Psoas muscle (tissue), 7 donors: ENCODE measurements at regions not wholly inside any gene's neighbourhood (a gene's known extent, or its start where the extent isn't known, plus 50 kb on each side); places are given as distances from the start of the nearest gene placed in this dataset.
A peak's percentile ranks its signal among the peaks of the same experiment; 100 is the strongest.

Experiments used
- ATAC-seq, 4 donors: fragments of 200-7000 bp; cut with Tn5 transposase; one replicate each; pipeline ENCODE4 v1.9.1; 2020; ENCODE audit warnings: moderate library complexity in 3 of 4, mild to moderate bottlenecking in 2 of 4
- DNase-seq, 2 donors: peaks; one replicate each; pipeline ENCODE4 v3.0.0-alpha.2; 2020
- H3K27ac ChIP-seq: fragments of 200-600 bp; one replicate; pipeline ENCODE4 v1.8.0; 2022
- H3K27me3 ChIP-seq, 3 donors: fragments of 200-600 bp in 1 of 3; one replicate each; pipeline versions ENCODE4 v1.6.1 to v1.8.0; 2013 to 2022; ENCODE audit warnings: low read length in 2 of 3, mild to moderate bottlenecking in 2 of 3, moderate library complexity in 1 of 3; ENCODE audit not compliant: insufficient read depth in 3 of 3
- H3K36me3 ChIP-seq, 2 donors: fragments of 200-600 bp in 1 of 2; one replicate each; pipeline versions ENCODE4 v1.6.1 to v1.8.0; 2013 to 2022; ENCODE audit warnings: low read depth in 1 of 2, mild to moderate bottlenecking in 1 of 2, moderate library complexity in 1 of 2; ENCODE audit not compliant: insufficient read depth in 1 of 2
- H3K4me1 ChIP-seq: fragments of 200-600 bp; one replicate; pipeline ENCODE4 v1.8.0; 2022
- H3K4me3 ChIP-seq: fragments of 200-600 bp; one replicate; pipeline ENCODE4 v1.8.0; 2022; ENCODE audit warnings: mild to moderate bottlenecking
- H3K9me3 ChIP-seq: fragments of 200-600 bp; one replicate; pipeline ENCODE4 v1.8.0; 2022
- WGBS, 3 donors: extraction: QIAGEN DNeasy Blood & Tissue Kit; methylation state at CpG; one replicate each; pipeline versions ENCODE4 v1.1.6 to v1.1.7; 2013; 5-methylcytosine and 5-hydroxymethylcytosine counted together
- intact Hi-C, 2 donors: fragments of 100-400 bp; cut with DNase I; formaldehyde crosslinking; loops; one replicate each; pipeline versions ENCODE4 v1.11.0 to v1.14.2; 2022
- TF ChIP-seq, protein P1 (sequence below): fragments of 200-600 bp; IDR thresholded peaks from one replicate; pipeline ENCODE4 v1.8.0; 2022; ENCODE audit warnings: antibody characterized with exemption
- donor health status: healthy with polysubstance abuse.
- donor health status: DM: no; HTN: no; CAD: no; lungs with moderate emphysema.
- donor health status: Bipolar disorder and iron deficiency.
- donor health status: healthy.
- donor health status: DM: yes; HTN: yes; CAD: no.
- donor health status: DM: no; HTN: no; CAD: no.
- donor health status: DM: yes; HTN: yes; CAD: no.

- TF ChIP-seq, protein P1, sequence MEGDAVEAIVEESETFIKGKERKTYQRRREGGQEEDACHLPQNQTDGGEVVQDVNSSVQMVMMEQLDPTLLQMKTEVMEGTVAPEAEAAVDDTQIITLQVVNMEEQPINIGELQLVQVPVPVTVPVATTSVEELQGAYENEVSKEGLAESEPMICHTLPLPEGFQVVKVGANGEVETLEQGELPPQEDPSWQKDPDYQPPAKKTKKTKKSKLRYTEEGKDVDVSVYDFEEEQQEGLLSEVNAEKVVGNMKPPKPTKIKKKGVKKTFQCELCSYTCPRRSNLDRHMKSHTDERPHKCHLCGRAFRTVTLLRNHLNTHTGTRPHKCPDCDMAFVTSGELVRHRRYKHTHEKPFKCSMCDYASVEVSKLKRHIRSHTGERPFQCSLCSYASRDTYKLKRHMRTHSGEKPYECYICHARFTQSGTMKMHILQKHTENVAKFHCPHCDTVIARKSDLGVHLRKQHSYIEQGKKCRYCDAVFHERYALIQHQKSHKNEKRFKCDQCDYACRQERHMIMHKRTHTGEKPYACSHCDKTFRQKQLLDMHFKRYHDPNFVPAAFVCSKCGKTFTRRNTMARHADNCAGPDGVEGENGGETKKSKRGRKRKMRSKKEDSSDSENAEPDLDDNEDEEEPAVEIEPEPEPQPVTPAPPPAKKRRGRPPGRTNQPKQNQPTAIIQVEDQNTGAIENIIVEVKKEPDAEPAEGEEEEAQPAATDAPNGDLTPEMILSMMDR = no peak
- no peak for DNase-seq
- ATAC-seq = peak; percentile 37 to 69 (median 60)
- H3K27ac ChIP-seq = peak overlapping the region; percentile 14
- no peaks in the 10 kb centered on the region for H3K27me3 ChIP-seq
- H3K4me1 ChIP-seq = peaks cover 11% of the 10 kb centered on the region
- H3K36me3 ChIP-seq = no peaks in the 10 kb centered on the region
- 18 to 23% (median 21%) methylated on average over 3 of the region's 3 CpGs for WGBS, 3 donors
- no peaks in the 10 kb centered on the region for H3K9me3 ChIP-seq
- intact Hi-C loops = no loop called here
- H3K4me3 ChIP-seq = no peak overlapping the region
Measured at GRCh38 chr3:167876620-167877281, 141.2 kb downstream of the SERPINI1 start.
